HEK293 (cell line): ENCODE measurements at regions not wholly inside any gene's neighbourhood (a gene's known extent, or its start where the extent isn't known, plus 50 kb on each side); places are given as distances from the start of the nearest gene placed in this dataset.

ENCODE experiments used
- CTCF ChIA-PET: fragments of 350-600 bp; formaldehyde crosslinking; extraction: SDS; loops from one replicate; lab custom pipeline; 2021; ENCODE audit warnings: antibody characterized with exemption; lab: Yijun Ruan, JAX
- POLR2A ChIA-PET: fragments of 300-600 bp; formaldehyde crosslinking; extraction: SDS; loops from one replicate; lab custom pipeline; 2020; ENCODE audit warnings: antibody characterized with exemption, inconsistent platforms; lab: Yijun Ruan, JAX
- H3K27ac ChIP-seq: fragments of 200-500 bp; sonication (Bioruptor generic); 2 replicates; pipeline ENCODE4 v1.5.1; 2014; ENCODE audit warnings: low read depth, low read length, control low read depth, inconsistent platforms; ENCODE audit errors: extremely low read depth
- H3K36me3 ChIP-seq, 2 experiments: fragments of 200-500 bp in 1 of 2; sonication (Bioruptor generic) in 1 of 2; 1 replicate in 1 of 2; 2 replicates in 1 of 2; pipeline ENCODE4 v1.5.1; 2014 to 2017; ENCODE audit warnings: inconsistent platforms in 2 of 2, low read length in 2 of 2; ENCODE audit not compliant: control insufficient read depth in 2 of 2, insufficient read depth in 1 of 2
- H3K4me1 ChIP-seq: fragments of 200-500 bp; sonication (Bioruptor generic); 2 replicates; pipeline ENCODE4 v1.5.1; 2014; ENCODE audit warnings: mild to moderate bottlenecking, low read length, inconsistent platforms; ENCODE audit not compliant: control insufficient read depth, insufficient read depth
- H3K4me3 ChIP-seq: 2 replicates; pipeline ENCODE4 v1.5.1; 2011; ENCODE audit warnings: low read depth, mild to moderate bottlenecking, control low read depth, low read length, moderate library complexity
- H3K9me3 ChIP-seq: fragments of 200-500 bp; sonication (Bioruptor generic); 2 replicates; pipeline ENCODE4 v1.5.1; 2014; ENCODE audit warnings: low read depth, low read length, inconsistent platforms; ENCODE audit not compliant: control insufficient read depth, insufficient read depth
- BCL6B ChIP-seq: fragments of 450-650 bp; formaldehyde crosslinking; IDR thresholded peaks from 2 replicates; pipeline ENCODE4 v1.5.1; 2017; ENCODE audit warnings: missing biosample characterization, missing genetic modification characterization
- KLF17 ChIP-seq: fragments of 450-650 bp; formaldehyde crosslinking; IDR thresholded peaks from 2 replicates; pipeline ENCODE4 v1.5.1; 2016; ENCODE audit warnings: missing biosample characterization, missing genetic modification characterization
- MYNN ChIP-seq: fragments of 450-650 bp; formaldehyde crosslinking; IDR thresholded peaks from 2 replicates; pipeline ENCODE4 v1.5.1; 2016; ENCODE audit warnings: missing biosample characterization, missing genetic modification characterization, borderline replicate concordance
- PRDM6 ChIP-seq: fragments of 450-650 bp; formaldehyde crosslinking; IDR thresholded peaks from 2 replicates; pipeline ENCODE4 v1.5.1; 2017; ENCODE audit warnings: missing biosample characterization, missing genetic modification characterization
- SALL2 ChIP-seq: fragments of 450-650 bp; formaldehyde crosslinking; IDR thresholded peaks from 2 replicates; pipeline ENCODE4 v1.5.0; 2017; ENCODE audit warnings: missing biosample characterization, mild to moderate bottlenecking, missing genetic modification characterization, borderline replicate concordance
- SP7 ChIP-seq: fragments of 450-650 bp; formaldehyde crosslinking; IDR thresholded peaks from 2 replicates; pipeline ENCODE4 v1.5.1; 2016; ENCODE audit warnings: missing biosample characterization, missing genetic modification characterization
- ZFHX2 ChIP-seq: fragments of 450-650 bp; formaldehyde crosslinking; conservative IDR thresholded peaks from 2 replicates; pipeline ENCODE4 v1.5.1; 2016; ENCODE audit warnings: missing biosample characterization, missing genetic modification characterization
- ZNF184 ChIP-seq: fragments of 450-650 bp; IDR thresholded peaks from 2 replicates; pipeline ENCODE4 v1.5.1; 2018; ENCODE audit warnings: missing biosample characterization, mild to moderate bottlenecking, missing genetic modification characterization
- ZNF280C ChIP-seq: fragments of 450-650 bp; formaldehyde crosslinking; IDR thresholded peaks from 2 replicates; pipeline ENCODE4 v1.5.1; 2016; ENCODE audit warnings: missing biosample characterization, missing genetic modification characterization
- ZNF362 ChIP-seq: fragments of 450-650 bp; formaldehyde crosslinking; IDR thresholded peaks from 2 replicates; pipeline ENCODE4 v1.5.1; 2016; ENCODE audit warnings: missing biosample characterization, missing genetic modification characterization
- ZNF404 ChIP-seq: fragments of 450-650 bp; formaldehyde crosslinking; IDR thresholded peaks from 2 replicates; pipeline ENCODE4 v1.5.1; 2017; ENCODE audit warnings: missing biosample characterization, missing genetic modification characterization
- ZNF488 ChIP-seq: fragments of 450-650 bp; formaldehyde crosslinking; IDR thresholded peaks from 2 replicates; pipeline ENCODE4 v1.5.1; 2016; ENCODE audit warnings: missing biosample characterization, missing genetic modification characterization
- ZNF624 ChIP-seq: fragments of 450-650 bp; formaldehyde crosslinking; IDR thresholded peaks from 2 replicates; pipeline ENCODE4 v1.5.1; 2017; ENCODE audit warnings: missing biosample characterization, missing genetic modification characterization
- ZNF626 ChIP-seq: fragments of 450-650 bp; sonication (Bioruptor Pico); formaldehyde crosslinking; IDR thresholded peaks from 2 replicates; pipeline ENCODE4 v1.5.1; 2018; ENCODE audit warnings: missing biosample characterization, missing genetic modification characterization, inconsistent platforms
- ZNF692 ChIP-seq: fragments of 450-650 bp; formaldehyde crosslinking; IDR thresholded peaks from 2 replicates; pipeline ENCODE4 v1.5.1; 2016; ENCODE audit warnings: missing biosample characterization, missing genetic modification characterization
- ZNF704 ChIP-seq: fragments of 450-650 bp; formaldehyde crosslinking; IDR thresholded peaks from 2 replicates; pipeline ENCODE4 v1.5.1; 2016; ENCODE audit warnings: missing biosample characterization, missing genetic modification characterization
- ZNF768 ChIP-seq: fragments of 450-650 bp; formaldehyde crosslinking; IDR thresholded peaks from 2 replicates; pipeline ENCODE4 v1.5.1; 2018; ENCODE audit warnings: missing biosample characterization, mild to moderate bottlenecking, missing genetic modification characterization
- ZNF792 ChIP-seq: fragments of 450-650 bp; formaldehyde crosslinking; IDR thresholded peaks from 2 replicates; pipeline ENCODE4 v1.5.1; 2016; ENCODE audit warnings: missing biosample characterization, missing genetic modification characterization
- ZSCAN4 ChIP-seq: fragments of 450-650 bp; formaldehyde crosslinking; IDR thresholded peaks from 2 replicates; pipeline ENCODE4 v1.5.1; 2017; ENCODE audit warnings: missing biosample characterization, missing genetic modification characterization

GRCh38 chr2:49796266-49796665, 642.0 kb upstream of the FSHR start:
- Histone ChIP-seq H3K36me3 (no peaks in the 10 kb centered on the region), H3K4me1 (no peaks in the 10 kb centered on the region), H3K27ac (no peak overlapping the region), H3K9me3 (no peaks in the 10 kb centered on the region), H3K4me3 (no peak overlapping the region)
- TF ChIP-seq ZNF404 (tag by site-specific recombination): no peak
- TF ChIP-seq SALL2 (tag by site-specific recombination): no peak
- no peak for TF ChIP-seq ZNF488 (tag by site-specific recombination)
- TF ChIP-seq SP7 (tag by site-specific recombination): no peak
- TF ChIP-seq ZNF280C: no peak
- TF ChIP-seq MYNN: no peak
- no peak for TF ChIP-seq PRDM6 (tag by site-specific recombination)
- TF ChIP-seq ZNF692: no peak
- no peak for TF ChIP-seq ZFHX2 (tag by site-specific recombination)
- no peak for TF ChIP-seq ZNF768 (tag by site-specific recombination)
- no peak for TF ChIP-seq ZSCAN4 (tag by site-specific recombination)
- no peak for TF ChIP-seq ZNF624 (tag by site-specific recombination)
- TF ChIP-seq ZNF184 (tag by site-specific recombination): no peak
- no peak for TF ChIP-seq ZNF704 (tag by site-specific recombination)
- TF ChIP-seq ZNF792 (tag by site-specific recombination): no peak
- TF ChIP-seq ZNF626 (tag by site-specific recombination): no peak
- CTCF ChIA-PET: no interaction called here
- POLR2A ChIA-PET: no interaction called here

- Histone ChIP-seq H3K4me1 (no peaks in the 10 kb centered on the region), H3K36me3 (no peaks in the 10 kb centered on the region), H3K4me3 (no peak overlapping the region), H3K9me3 (no peaks in the 10 kb centered on the region)
- CTCF ChIA-PET: no interaction called here
- POLR2A ChIA-PET: no interaction called here
- TF ChIP-seq BCL6B (tag by site-specific recombination) (no peak), KLF17 (tag by site-specific recombination) (no peak), ZNF626 (tag by site-specific recombination) (no peak), ZNF362 (no peak)
- TF ChIP-seq, all 188 proteins: peak for 0
- no peak overlapping the region for H3K27ac ChIP-seq
Measured at GRCh38 chr2:49794396-49794795, 640.1 kb upstream of the FSHR start.
